HEK293 (cell line): ENCODE measurements at regions not wholly inside any gene's neighbourhood (a gene's known extent, or its start where the extent isn't known, plus 50 kb on each side); places are given as distances from the start of the nearest gene placed in this dataset.

ENCODE experiments used
- CTCF ChIA-PET: fragments of 350-600 bp; formaldehyde crosslinking; extraction: SDS; loops from one replicate; lab custom pipeline; 2021; ENCODE audit warnings: antibody characterized with exemption; lab: Yijun Ruan, JAX
- POLR2A ChIA-PET: fragments of 300-600 bp; formaldehyde crosslinking; extraction: SDS; loops from one replicate; lab custom pipeline; 2020; ENCODE audit warnings: antibody characterized with exemption, inconsistent platforms; lab: Yijun Ruan, JAX
- H3K27ac ChIP-seq: fragments of 200-500 bp; sonication (Bioruptor generic); 2 replicates; pipeline ENCODE4 v1.5.1; 2014; ENCODE audit warnings: low read depth, low read length, control low read depth, inconsistent platforms; ENCODE audit errors: extremely low read depth
- H3K36me3 ChIP-seq, 2 experiments: fragments of 200-500 bp in 1 of 2; sonication (Bioruptor generic) in 1 of 2; 1 replicate in 1 of 2; 2 replicates in 1 of 2; pipeline ENCODE4 v1.5.1; 2014 to 2017; ENCODE audit warnings: inconsistent platforms in 2 of 2, low read length in 2 of 2; ENCODE audit not compliant: control insufficient read depth in 2 of 2, insufficient read depth in 1 of 2
- H3K4me1 ChIP-seq: fragments of 200-500 bp; sonication (Bioruptor generic); 2 replicates; pipeline ENCODE4 v1.5.1; 2014; ENCODE audit warnings: mild to moderate bottlenecking, low read length, inconsistent platforms; ENCODE audit not compliant: control insufficient read depth, insufficient read depth
- H3K4me3 ChIP-seq: 2 replicates; pipeline ENCODE4 v1.5.1; 2011; ENCODE audit warnings: low read depth, mild to moderate bottlenecking, control low read depth, low read length, moderate library complexity
- H3K9me3 ChIP-seq: fragments of 200-500 bp; sonication (Bioruptor generic); 2 replicates; pipeline ENCODE4 v1.5.1; 2014; ENCODE audit warnings: low read depth, low read length, inconsistent platforms; ENCODE audit not compliant: control insufficient read depth, insufficient read depth
- HOXA7 ChIP-seq: sonication (generic); formaldehyde crosslinking; IDR thresholded peaks from 2 replicates; pipeline ENCODE4 v1.8.1; 2022; ENCODE audit warnings: missing genetic modification reagents, borderline replicate concordance
- IKZF3 ChIP-seq: fragments of 450-650 bp; IDR thresholded peaks from 2 replicates; pipeline ENCODE4 v1.5.0; 2018; ENCODE audit warnings: missing biosample characterization, mild to moderate bottlenecking, missing genetic modification characterization, moderate library complexity
- KLF1 ChIP-seq: fragments of 450-650 bp; formaldehyde crosslinking; IDR thresholded peaks from 2 replicates; pipeline ENCODE4 v1.5.1; 2016; ENCODE audit warnings: missing biosample characterization, missing genetic modification characterization
- PBX3 ChIP-seq: sonication (generic); formaldehyde crosslinking; IDR thresholded peaks from 2 replicates; pipeline ENCODE4 v1.8.1; 2022; ENCODE audit warnings: mild to moderate bottlenecking, moderate library complexity, missing genetic modification reagents
- REST ChIP-seq: fragments of 450-650 bp; formaldehyde crosslinking; IDR thresholded peaks from 2 replicates; pipeline ENCODE4 v1.5.1; 2016; ENCODE audit warnings: missing biosample characterization, missing genetic modification characterization
- SCRT1 ChIP-seq: fragments of 450-650 bp; formaldehyde crosslinking; IDR thresholded peaks from 2 replicates; pipeline ENCODE4 v1.5.1; 2016; ENCODE audit warnings: missing biosample characterization, missing genetic modification characterization, borderline replicate concordance
- WT1 ChIP-seq: fragments of 450-650 bp; formaldehyde crosslinking; IDR thresholded peaks from 2 replicates; pipeline ENCODE4 v1.5.1; 2016; ENCODE audit warnings: missing biosample characterization, missing genetic modification characterization
- ZNF146 ChIP-seq: fragments of 450-650 bp; formaldehyde crosslinking; IDR thresholded peaks from 2 replicates; pipeline ENCODE4 v1.5.1; 2016; ENCODE audit warnings: missing biosample characterization, missing genetic modification characterization
- ZNF324 ChIP-seq: fragments of 450-650 bp; formaldehyde crosslinking; IDR thresholded peaks from 2 replicates; pipeline ENCODE4 v1.5.1; 2016; ENCODE audit warnings: missing biosample characterization, missing genetic modification characterization
- ZNF366 ChIP-seq: fragments of 450-650 bp; formaldehyde crosslinking; conservative IDR thresholded peaks from 2 replicates; pipeline ENCODE4 v1.5.1; 2016; ENCODE audit warnings: missing biosample characterization, missing genetic modification characterization
- ZNF394 ChIP-seq: fragments of 450-650 bp; formaldehyde crosslinking; IDR thresholded peaks from 2 replicates; pipeline ENCODE4 v1.5.1; 2016; ENCODE audit warnings: missing biosample characterization, missing genetic modification characterization, mild to moderate bottlenecking, moderate library complexity, borderline replicate concordance
- ZNF549 ChIP-seq: fragments of 450-650 bp; IDR thresholded peaks from 2 replicates; pipeline ENCODE4 v1.5.1; 2018; ENCODE audit warnings: missing biosample characterization, missing genetic modification characterization, mild to moderate bottlenecking, inconsistent platforms, moderate library complexity
- ZNF585B ChIP-seq: fragments of 450-650 bp; formaldehyde crosslinking; IDR thresholded peaks from 2 replicates; pipeline ENCODE4 v1.5.1; 2016; ENCODE audit warnings: missing biosample characterization, missing genetic modification characterization
- ZNF777 ChIP-seq: fragments of 450-650 bp; formaldehyde crosslinking; IDR thresholded peaks from 2 replicates; pipeline ENCODE4 v1.5.1; 2017; ENCODE audit warnings: missing biosample characterization, missing genetic modification characterization, borderline replicate concordance
- ZNF785 ChIP-seq: fragments of 450-650 bp; formaldehyde crosslinking; IDR thresholded peaks from 2 replicates; pipeline ENCODE4 v1.5.1; 2016; ENCODE audit warnings: missing biosample characterization, missing genetic modification characterization
- TF ChIP-seq, protein P1 (sequence below): fragments of 450-650 bp; formaldehyde crosslinking; IDR thresholded peaks from 2 replicates; pipeline ENCODE4 v1.5.1; 2017; ENCODE audit warnings: missing biosample characterization, missing genetic modification characterization
- TF ChIP-seq, protein P2 (sequence below): fragments of 450-650 bp; formaldehyde crosslinking; IDR thresholded peaks from 2 replicates; pipeline ENCODE4 v1.5.1; 2016; ENCODE audit warnings: missing biosample characterization, missing genetic modification characterization

GRCh38 chr12:89072294-89073026, 279.8 kb downstream of the DUSP6 start (continued):
- TF ChIP-seq, protein P1, sequence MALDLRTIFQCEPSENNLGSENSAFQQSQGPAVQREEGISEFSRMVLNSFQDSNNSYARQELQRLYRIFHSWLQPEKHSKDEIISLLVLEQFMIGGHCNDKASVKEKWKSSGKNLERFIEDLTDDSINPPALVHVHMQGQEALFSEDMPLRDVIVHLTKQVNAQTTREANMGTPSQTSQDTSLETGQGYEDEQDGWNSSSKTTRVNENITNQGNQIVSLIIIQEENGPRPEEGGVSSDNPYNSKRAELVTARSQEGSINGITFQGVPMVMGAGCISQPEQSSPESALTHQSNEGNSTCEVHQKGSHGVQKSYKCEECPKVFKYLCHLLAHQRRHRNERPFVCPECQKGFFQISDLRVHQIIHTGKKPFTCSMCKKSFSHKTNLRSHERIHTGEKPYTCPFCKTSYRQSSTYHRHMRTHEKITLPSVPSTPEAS (tag by site-specific recombination) = no peak
- TF ChIP-seq WT1 (no peak), ZNF549 (tag by site-specific recombination) (no peak)

DNA sequence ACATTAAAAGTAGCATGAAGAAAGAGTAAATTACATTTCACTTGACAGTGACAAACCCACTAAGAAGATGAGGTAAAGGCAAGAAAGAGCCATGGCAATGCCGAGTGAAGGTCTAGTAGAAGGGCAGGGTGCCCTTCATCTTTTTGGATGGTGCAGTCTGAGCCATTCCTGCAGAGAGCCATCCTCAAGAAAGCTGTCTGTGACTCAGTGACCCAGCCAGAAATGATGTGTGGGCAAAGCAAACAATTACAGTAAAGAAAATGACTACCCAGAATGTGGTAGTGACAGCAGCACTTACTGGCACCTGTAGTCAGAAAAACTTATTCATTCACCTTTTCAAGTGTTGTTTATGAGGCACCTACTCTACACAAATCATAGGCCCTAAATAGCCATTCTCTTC, 281.7 kb downstream of the DUSP6 start:
- CTCF ChIA-PET = no interaction called here
- POLR2A ChIA-PET = no interaction called here

DNA sequence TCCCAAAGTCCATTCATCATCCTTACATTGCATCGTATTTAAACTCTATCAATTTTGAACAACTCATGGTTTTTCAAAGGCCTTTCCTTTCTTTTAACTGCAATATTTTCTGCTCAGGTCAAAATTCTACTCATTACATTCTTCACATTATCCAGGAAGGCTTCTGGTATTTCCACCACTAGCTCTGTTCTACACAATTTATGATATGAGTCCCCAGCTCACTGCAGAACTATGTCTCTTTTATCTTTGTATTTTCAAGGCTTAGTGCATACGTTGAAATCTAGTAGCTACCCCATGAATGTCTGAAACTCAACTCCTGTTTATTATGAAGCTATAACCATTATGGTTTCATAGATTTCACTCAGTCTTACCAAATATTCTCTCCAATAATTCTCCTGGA, 282.9 kb downstream of the DUSP6 start:
- no peaks in the 10 kb centered on the region for H3K4me1 ChIP-seq
- no peak for TF ChIP-seq ZNF585B
- no peak for TF ChIP-seq SCRT1
- no peak for TF ChIP-seq ZNF146 (tag by site-specific recombination)
- TF ChIP-seq, protein P2, sequence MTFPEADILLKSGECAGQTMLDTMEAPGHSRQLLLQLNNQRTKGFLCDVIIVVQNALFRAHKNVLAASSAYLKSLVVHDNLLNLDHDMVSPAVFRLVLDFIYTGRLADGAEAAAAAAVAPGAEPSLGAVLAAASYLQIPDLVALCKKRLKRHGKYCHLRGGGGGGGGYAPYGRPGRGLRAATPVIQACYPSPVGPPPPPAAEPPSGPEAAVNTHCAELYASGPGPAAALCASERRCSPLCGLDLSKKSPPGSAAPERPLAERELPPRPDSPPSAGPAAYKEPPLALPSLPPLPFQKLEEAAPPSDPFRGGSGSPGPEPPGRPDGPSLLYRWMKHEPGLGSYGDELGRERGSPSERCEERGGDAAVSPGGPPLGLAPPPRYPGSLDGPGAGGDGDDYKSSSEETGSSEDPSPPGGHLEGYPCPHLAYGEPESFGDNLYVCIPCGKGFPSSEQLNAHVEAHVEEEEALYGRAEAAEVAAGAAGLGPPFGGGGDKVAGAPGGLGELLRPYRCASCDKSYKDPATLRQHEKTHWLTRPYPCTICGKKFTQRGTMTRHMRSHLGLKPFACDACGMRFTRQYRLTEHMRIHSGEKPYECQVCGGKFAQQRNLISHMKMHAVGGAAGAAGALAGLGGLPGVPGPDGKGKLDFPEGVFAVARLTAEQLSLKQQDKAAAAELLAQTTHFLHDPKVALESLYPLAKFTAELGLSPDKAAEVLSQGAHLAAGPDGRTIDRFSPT (tag by site-specific recombination) = no peak
- no peak for TF ChIP-seq ZNF366
- no peak for TF ChIP-seq ZNF394 (tag by site-specific recombination)
- no peak for TF ChIP-seq HOXA7 (CRISPR knock-in tag)
- no peak for TF ChIP-seq REST (tag by site-specific recombination)
- H3K4me3 ChIP-seq = no peak overlapping the region
- CTCF ChIA-PET = interaction anchor here (1.2 kb wide), 1 partner anchor 18 kb away, joined by 4 read pairs; no protein-coding TSS in a partner anchor
- H3K9me3 ChIP-seq = no peaks in the 10 kb centered on the region
- POLR2A ChIA-PET = no interaction called here
- H3K27ac ChIP-seq = no peak overlapping the region
- no peaks in the 10 kb centered on the region for H3K36me3 ChIP-seq

More for the DNA sequence above, 281.7 kb downstream of the DUSP6 start:
- Histone ChIP-seq H3K4me3 (no peak overlapping the region), H3K9me3 (no peaks in the 10 kb centered on the region), H3K36me3 (no peaks in the 10 kb centered on the region), H3K4me1 (no peaks in the 10 kb centered on the region), H3K27ac (no peak overlapping the region)
- TF ChIP-seq PBX3 (CRISPR knock-in tag) (no peak), ZNF785 (tag by site-specific recombination) (no peak), IKZF3 (tag by site-specific recombination) (no peak), KLF1 (tag by site-specific recombination) (no peak), HOXA7 (CRISPR knock-in tag) (no peak), ZNF324 (tag by site-specific recombination) (no peak), ZNF777 (tag by site-specific recombination) (no peak)
